ENCODE measurements at regions not wholly inside any gene's neighbourhood (a gene's known extent, or its start where the extent isn't known, plus 50 kb on each side); places are given as distances from the start of the nearest gene placed in this dataset.

GRCh38 chr12:75759842-75760572 lies 248.6 kb upstream of the KRR1 start:
- no peak overlapping the region for H3K4me3 ChIP-seq
- intact Hi-C loops (cut with DNase I): no loop called here
- H3K27me3 ChIP-seq: no peaks in the 10 kb centered on the region
- WGBS, 4 donors: 93 to 98% (median 96%) methylated on average over 3 of the region's 3 CpGs
- TF ChIP-seq POLR2A (IDR thresholded peaks at IDR 0.05) (no peak), CTCF (IDR thresholded peaks at IDR 0.05) (no peak)
- no peaks in the 10 kb centered on the region for H3K36me3 ChIP-seq
- H3K27ac ChIP-seq: no peak overlapping the region
- H3K4me1 ChIP-seq: no peaks in the 10 kb centered on the region
- ATAC-seq (no peak), DNase-seq (no peak)
- H3K9me3 ChIP-seq: no peaks in the 10 kb centered on the region

DNA sequence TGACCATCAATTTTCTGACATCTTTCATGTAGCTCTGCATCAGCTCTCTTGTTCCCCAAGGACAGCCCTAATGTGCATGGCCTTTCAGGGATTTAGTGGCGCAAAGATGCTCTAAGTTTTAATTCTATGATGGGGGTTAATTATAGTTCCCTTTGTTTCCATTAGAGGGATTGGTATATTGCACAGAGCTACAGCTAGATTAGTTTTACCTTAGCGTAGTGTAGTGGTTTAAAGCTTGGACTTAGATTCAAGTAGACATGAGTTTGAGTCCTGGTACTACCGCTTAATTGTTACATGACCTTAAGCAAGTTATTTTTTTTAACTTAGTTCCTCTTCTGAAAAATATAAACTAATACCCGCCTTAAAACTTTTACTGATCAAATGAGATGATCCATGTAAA lies 247.8 kb upstream of the KRR1 start:
- WGBS, 4 donors: 75 to 99% (median 91%) methylated on average over 4 of the region's 4 CpGs
- H3K27me3 ChIP-seq: no peaks in the 10 kb centered on the region
- no peak for DNase-seq
- ATAC-seq: no peak
- no peaks in the 10 kb centered on the region for H3K36me3 ChIP-seq
- TF ChIP-seq POLR2A (IDR thresholded peaks at IDR 0.05) (no peak), CTCF (IDR thresholded peaks at IDR 0.05) (no peak)
- H3K9me3 ChIP-seq: no peaks in the 10 kb centered on the region
- H3K4me1 ChIP-seq: no peaks in the 10 kb centered on the region
- H3K4me3 ChIP-seq: no peak overlapping the region
- H3K27ac ChIP-seq: no peak overlapping the region
- intact Hi-C loops (cut with DNase I): no loop called here

GRCh38 chr12:75756771-75757170 lies 245.4 kb upstream of the KRR1 start:
- Histone ChIP-seq H3K36me3 (no peaks in the 10 kb centered on the region), H3K4me1 (no peaks in the 10 kb centered on the region), H3K27me3 (no peaks in the 10 kb centered on the region), H3K4me3 (no peak overlapping the region), H3K27ac (no peak overlapping the region), H3K9me3 (no peaks in the 10 kb centered on the region)
- intact Hi-C loops (cut with DNase I): no loop called here
- ATAC-seq: no peak
- WGBS, 4 donors: 94 to 98% (median 97%) methylated on average over 3 of the region's 3 CpGs
- no peak for DNase-seq
- no peak for TF ChIP-seq POLR2A (IDR thresholded peaks at IDR 0.05)
- TF ChIP-seq CTCF (IDR thresholded peaks at IDR 0.05): no peak

GRCh38 chr12:75756111-75756510 lies 244.7 kb upstream of the KRR1 start:
- Histone ChIP-seq H3K27me3 (no peaks in the 10 kb centered on the region), H3K9me3 (no peaks in the 10 kb centered on the region), H3K4me1 (no peaks in the 10 kb centered on the region), H3K36me3 (no peaks in the 10 kb centered on the region), H3K27ac (no peak overlapping the region), H3K4me3 (no peak overlapping the region)
- DNase-seq (no peak), ATAC-seq (no peak)
- TF ChIP-seq POLR2A (IDR thresholded peaks at IDR 0.05) (no peak), CTCF (IDR thresholded peaks at IDR 0.05) (no peak)
- intact Hi-C loops (cut with DNase I): no loop called here

All from heart left ventricle (tissue), 16 donors.